GM18511 (cell line): ENCODE measurements at regions not wholly inside any gene's neighbourhood (a gene's known extent, or its start where the extent isn't known, plus 50 kb on each side); places are given as distances from the start of the nearest gene placed in this dataset.

Experiments
- ATAC-seq: cut with Tn5 transposase; IDR thresholded peaks from one replicate; pipeline ENCODE4 v1.9.1; 2021; ENCODE audit warnings: mild to moderate bottlenecking, moderate library complexity; ENCODE audit not compliant: unreplicated experiment

DNA sequence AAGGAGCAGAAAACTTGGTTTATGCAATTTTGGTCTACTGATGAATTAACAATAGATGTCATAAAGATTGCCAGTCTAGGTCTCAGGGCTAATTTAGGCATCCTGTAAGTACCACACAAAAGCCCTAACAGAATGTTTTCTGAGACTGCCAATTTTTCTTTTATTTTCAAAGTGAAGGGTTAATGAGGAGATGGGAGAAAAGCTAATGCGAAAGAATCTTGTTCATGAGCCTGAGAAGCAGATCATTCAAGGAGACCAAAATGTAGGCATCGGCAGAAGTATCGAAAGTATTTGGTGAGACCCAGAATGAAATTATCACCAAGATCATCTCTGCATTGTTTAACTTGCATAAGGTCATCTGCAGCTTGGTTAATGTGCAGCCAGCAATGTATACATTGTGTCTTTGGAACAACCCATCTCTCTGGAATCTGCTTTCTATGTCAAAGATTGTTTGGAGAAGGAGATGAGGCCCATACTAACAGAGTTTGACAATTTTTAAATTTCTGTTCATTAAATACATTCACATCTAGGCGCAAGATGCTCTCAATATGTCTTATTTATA lies 163.3 kb upstream of the GLI3 start:
- ATAC-seq = no peak

GRCh38 chr7:42395607-42396006 lies 158.6 kb upstream of the GLI3 start:
- no peak for ATAC-seq

DNA sequence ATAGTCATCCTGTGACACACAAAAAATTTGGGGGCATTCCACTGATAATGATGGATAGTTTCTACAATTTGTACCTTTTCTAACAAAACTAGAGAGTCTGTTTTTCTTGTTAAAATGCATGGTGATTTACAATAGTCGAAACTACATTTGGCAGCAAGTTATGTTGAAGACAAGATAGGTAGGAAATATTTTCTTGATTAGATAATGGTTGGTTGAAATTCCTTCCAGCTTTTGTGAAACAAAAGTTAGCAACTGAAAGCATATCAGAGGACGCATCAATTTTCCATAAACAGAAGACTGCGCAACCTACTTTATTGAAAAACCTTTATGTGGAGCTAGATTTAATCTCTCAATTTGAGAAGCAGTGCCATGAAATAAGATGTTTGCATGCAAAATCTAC lies 155.8 kb upstream of the GLI3 start:
- no peak for ATAC-seq

- ATAC-seq = no peak
Measured at GRCh38 chr7:42389697-42390096, 152.7 kb upstream of the GLI3 start.

GRCh38 chr7:42385912-42386311 lies 148.9 kb upstream of the GLI3 start:
- ATAC-seq = no peak

DNA sequence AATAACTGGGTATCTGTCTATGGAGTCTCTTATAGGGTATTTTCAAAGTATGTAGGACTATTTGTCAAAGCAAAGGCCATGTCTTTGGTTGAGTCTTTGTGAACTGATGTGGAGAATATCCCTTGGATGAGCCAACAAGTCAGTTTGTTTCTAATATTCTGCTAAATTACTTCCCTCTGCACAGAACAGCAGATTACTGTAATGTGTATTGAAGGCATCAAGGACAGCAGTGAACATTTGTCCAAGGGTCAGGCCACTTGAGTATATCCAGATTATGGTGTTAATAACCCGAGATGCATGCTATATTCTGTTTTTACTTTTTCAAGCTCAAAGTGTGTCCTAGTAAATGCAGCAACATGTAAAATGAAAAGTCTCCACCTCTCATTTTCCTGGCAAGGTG lies 144.2 kb upstream of the GLI3 start:
- ATAC-seq = no peak

DNA sequence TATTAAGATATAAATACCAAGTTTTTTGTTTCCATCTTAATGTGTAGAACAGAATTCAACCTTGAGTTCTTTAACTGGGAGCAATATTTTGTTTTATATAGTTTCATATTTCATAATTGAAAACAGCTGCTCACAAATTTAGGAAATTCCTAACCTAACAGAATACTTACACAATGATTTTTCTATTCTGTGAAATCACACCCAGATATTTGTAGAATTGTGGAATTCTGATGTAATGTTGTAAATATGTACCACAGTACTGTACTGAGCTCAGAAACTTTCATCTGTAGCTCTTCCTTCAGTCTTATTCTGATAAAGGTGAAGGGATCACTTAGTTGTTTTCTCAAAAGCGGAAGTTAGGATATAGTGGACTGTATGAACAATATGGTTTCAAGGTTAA lies 143.4 kb upstream of the GLI3 start:
- ATAC-seq = no peak

- ATAC-seq = no peak
Measured at GRCh38 chr7:42378149-42378548, 141.1 kb upstream of the GLI3 start.

- no peak for ATAC-seq
Measured at GRCh38 chr7:42373285-42373684, 136.3 kb upstream of the GLI3 start.

DNA sequence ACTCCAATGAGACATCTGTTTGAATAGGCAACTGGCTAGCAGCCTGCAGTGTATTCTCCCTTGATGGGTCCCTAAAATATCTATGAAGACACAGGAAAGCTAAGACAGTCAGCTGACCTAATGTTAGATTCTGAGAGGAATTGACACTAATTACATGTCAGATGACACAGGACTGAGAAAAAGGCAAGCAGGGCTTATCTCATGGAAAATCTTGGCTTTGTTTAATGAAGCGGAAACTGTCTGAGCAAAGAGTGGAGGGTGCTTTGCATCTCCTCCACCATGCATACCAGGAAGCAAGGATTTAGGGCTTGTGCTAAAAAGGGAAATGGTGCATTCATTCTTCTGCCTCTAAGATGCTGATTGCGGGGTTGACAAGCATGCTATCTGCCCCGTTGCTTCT lies 135.5 kb upstream of the GLI3 start:
- ATAC-seq = no peak

GRCh38 chr7:42359946-42360345 lies 122.9 kb upstream of the GLI3 start:
- no peak for ATAC-seq

GRCh38 chr7:42351316-42351935 lies 114.4 kb upstream of the GLI3 start:
- no peak for ATAC-seq

DNA sequence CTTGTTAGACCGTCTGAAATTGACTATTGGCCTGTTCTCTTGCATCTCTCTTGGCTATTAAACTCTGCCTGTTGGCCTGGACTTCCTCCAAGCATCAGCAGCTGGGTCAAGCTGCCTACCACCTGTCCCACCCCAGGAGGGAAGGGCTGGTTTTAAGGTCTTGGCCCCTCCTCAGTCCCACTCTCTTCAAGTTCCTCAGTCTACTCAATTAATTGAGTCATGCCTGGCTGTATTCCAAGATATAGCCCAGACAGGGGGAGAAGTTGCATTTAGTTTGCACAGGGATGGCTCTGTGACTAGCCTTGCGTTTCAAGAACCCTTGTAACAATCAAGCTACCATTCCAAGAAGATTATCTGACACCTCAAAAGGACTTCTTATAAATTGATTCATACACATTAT lies 113.8 kb upstream of the GLI3 start:
- ATAC-seq = no peak

DNA sequence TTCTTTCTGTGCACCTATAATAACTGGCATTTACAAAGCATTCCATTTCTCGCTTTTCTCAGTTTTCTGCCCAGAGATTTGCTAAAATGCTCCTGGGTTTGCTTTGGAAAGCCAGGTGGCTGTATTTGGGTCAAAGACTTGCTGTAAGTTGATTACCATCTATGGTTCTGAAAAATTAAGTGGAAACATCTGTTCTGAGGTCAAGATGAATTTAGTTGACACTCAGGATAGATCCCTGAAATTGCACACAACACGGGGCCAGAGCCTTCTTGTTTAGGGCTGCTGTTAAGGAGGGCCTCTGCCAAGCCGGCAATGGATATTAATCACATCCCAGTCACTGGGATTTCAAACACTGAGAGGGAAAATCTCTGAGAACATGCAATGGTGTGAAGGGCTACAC lies 111.6 kb upstream of the GLI3 start:
- ATAC-seq = no peak

DNA sequence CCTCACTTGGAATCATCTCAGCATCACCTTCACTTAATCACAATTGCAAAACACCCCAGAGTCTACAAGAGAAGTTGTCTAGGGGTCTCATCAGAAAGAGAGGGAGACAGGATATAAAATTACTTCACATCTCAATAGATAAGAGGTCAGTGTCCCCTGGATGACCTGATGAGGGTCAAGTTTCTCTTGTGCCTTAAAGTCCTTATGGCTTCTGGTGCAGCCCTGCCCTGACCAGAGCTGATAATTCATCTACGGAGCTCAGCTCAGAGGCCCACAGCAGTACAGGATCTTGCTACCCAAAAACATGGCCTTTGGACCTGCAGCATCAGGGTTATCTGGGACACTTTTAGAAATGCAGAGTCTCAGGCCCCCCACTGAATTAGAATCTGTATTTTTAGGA lies 111.1 kb upstream of the GLI3 start:
- ATAC-seq = no peak

- ATAC-seq = no peak
Measured at GRCh38 chr7:42347616-42348015, 110.6 kb upstream of the GLI3 start.

GRCh38 chr7:42345478-42346299 lies 108.7 kb upstream of the GLI3 start:
- no peak for ATAC-seq

DNA sequence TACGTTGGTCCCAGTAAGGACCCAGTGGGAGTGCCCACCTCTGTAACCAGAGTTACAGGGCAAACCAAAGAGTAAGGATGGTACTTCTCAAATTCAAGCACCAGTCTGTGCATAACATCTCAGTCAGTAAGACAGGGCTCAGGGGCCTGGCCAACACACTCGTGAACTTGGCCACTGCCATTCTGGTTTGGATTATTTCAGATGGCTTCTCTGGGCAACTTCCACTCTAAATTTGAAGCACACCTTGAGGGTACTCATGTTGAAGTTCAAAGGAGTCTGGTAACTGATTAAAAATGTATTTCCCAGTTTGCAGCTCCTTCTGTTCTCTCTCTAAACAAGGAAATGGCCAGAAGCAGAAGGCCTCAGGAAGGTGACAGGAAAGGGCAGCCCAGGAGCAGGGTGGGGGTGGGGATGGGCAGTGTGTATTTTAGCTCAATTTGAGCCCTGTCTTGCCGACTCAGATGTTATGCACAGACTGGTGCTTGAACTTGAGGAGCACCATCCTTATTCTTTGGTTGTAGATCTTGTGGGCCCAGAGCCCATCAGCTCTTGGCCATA lies 107.3 kb upstream of the GLI3 start:
- no peak for ATAC-seq

GRCh38 chr7:42342381-42342780 lies 105.4 kb upstream of the GLI3 start:
- ATAC-seq = no peak

GRCh38 chr7:42340436-42340835 lies 103.4 kb upstream of the GLI3 start:
- no peak for ATAC-seq

- no peak for ATAC-seq
Measured at GRCh38 chr7:42338916-42339540, 102.0 kb upstream of the GLI3 start.
